ENCODE measurements at regions not wholly inside any gene's neighbourhood (a gene's known extent, or its start where the extent isn't known, plus 50 kb on each side); places are given as distances from the start of the nearest gene placed in this dataset.
A peak's percentile ranks its signal among the peaks of the same experiment; 100 is the strongest.

DNA sequence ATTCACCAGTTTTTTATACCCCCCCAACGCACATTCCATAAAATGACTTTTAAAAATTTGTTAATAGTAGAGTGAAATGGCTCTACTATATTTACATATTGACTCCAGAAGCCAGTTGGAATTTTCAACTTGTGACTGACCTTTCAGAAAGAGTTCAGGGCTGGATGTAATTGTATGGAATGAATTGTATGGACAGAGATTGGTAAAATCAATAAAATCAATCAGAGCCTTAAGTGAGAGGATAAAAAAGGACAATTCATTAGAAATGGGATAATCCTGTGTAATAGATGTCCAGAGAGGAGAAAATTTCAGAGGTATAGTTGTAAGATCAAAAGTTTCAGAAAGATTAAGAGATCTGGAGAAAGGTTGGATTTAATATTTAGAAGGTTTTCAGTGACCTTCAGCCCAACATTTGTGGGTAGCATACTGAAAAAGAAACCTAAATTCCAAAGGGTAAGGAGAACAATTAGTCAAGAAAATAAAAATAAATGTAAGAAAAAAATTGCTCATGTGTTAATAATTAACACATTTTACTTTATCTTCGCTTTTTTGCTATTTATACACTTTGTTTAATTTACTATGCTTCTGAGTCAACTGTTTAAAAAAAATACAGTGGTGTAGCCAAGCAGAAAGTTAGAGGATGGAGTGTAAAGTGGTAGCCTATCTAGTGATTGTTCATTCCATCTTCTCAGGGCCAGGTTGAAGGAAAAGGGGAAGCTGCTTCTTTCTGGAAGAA is 385.4 kb upstream of the TMEFF2 start:
- Histone ChIP-seq H3K79me2 (ENCODE audit: insufficient read depth, low read length) (no peaks in the 10 kb centered on the region), H3K9ac (ENCODE audit: insufficient read depth, low read depth, low read length) (no peak overlapping the region), H3K4me1 (ENCODE audit: insufficient read depth, low read length) (peaks cover 9% of the 10 kb centered on the region; the same call in 1 of the 2 replicates), H3K27ac (ENCODE audit: extremely low read length, insufficient read depth, low read length) (no peak overlapping the region), H3K4me3 (replicated peaks in 1 of 3; ENCODE audit: insufficient read depth in 1 of 3, low read depth in 2 of 3, low read length in 3 of 3) (no peak overlapping the region), H3K9me3 (ENCODE audit: low read length) (no peaks in the 10 kb centered on the region), H3K36me3 (replicated peaks in 1 of 2; ENCODE audit: control insufficient read depth in 1 of 2, insufficient read depth in 2 of 2, low read length in 2 of 2) (no peaks in the 10 kb centered on the region), H3K27me3 (ENCODE audit: control insufficient read depth in 1 of 2, insufficient read depth in 2 of 2, low read length in 2 of 2) (no peaks in the 10 kb centered on the region), H2AFZ (ENCODE audit: low read length) (no peak overlapping the region), H3K4me2 (ENCODE audit: low read depth, low read length) (no peak overlapping the region), H4K20me1 (ENCODE audit: insufficient read depth, low read length) (no peaks in the 10 kb centered on the region)
- intact Hi-C loops (cut with micrococcal nuclease; ENCODE audit: unreplicated experiment), result no loop called here
- BruUV-seq (replicated peaks), result no TSS peak
- POLR2A ChIA-PET, result no interaction called here
- 0% methylated on average over 2 of the region's 2 CpGs for WGBS (ENCODE audit: low lambda C conversion rate)
- CTCF ChIA-PET (ENCODE audit: low intra/inter-chr PET ratio, low total read pairs), result no interaction called here
- FAIRE-seq, result no peak
- no peak for ATAC-seq
- TF ChIP-seq ONECUT2 (CRISPR knock-in tag; IDR thresholded peaks at IDR 0.05) (peak; percentile 53; the same call in 1 of the 2 replicates), RARA (CRISPR knock-in tag; IDR thresholded peaks at IDR 0.05) (0 out of 2 replicates have a peak, but pooled peaks have one; percentile 10), CREM (IDR thresholded peaks at IDR 0.05) (no peak), CREM (CRISPR knock-in tag; IDR thresholded peaks at IDR 0.05) (no peak), KAT2B (IDR thresholded peaks at IDR 0.05; ENCODE audit: borderline replicate concordance, low read depth, low read length) (peak; percentile 96)
- in situ Hi-C loops (cut with HindIII; ENCODE audit: extremely low pct_ligation_motif_present, low pct_unique_long_range_greater_than_20kb), result no loop called here
- no peak for DNase-seq (ENCODE audit: low spot score)

DNA sequence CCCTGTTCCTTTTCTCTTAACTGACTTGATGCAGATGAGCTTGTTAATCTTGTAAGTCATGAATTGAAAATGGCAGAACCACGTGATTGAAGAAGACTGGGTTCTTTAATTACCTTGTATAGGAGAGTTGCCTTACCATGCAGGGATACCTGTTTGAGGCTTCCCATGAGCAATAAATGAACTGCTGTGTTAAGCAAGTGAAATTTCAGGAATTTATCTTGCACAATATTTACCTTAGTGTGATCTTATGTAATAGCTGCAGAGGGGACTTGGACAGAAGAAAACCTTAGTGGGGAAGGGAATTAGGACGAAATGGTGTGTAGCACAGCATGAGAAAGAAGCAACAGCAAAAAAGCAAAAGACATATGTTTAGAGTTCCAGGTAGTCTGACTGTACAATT is 384.0 kb upstream of the TMEFF2 start:
- ChIA-PET CTCF (ENCODE audit: low intra/inter-chr PET ratio, low total read pairs) (no interaction called here), POLR2A (no interaction called here)
- Histone ChIP-seq H3K36me3 (replicated peaks in 1 of 2; ENCODE audit: control insufficient read depth in 1 of 2, insufficient read depth in 2 of 2, low read length in 2 of 2) (no peaks in the 10 kb centered on the region), H2AFZ (ENCODE audit: low read length) (no peak overlapping the region), H3K4me2 (ENCODE audit: low read depth, low read length) (no peak overlapping the region), H3K27ac (ENCODE audit: extremely low read length, insufficient read depth, low read length) (no peak overlapping the region), H3K4me3 (replicated peaks in 1 of 3; ENCODE audit: insufficient read depth in 1 of 3, low read depth in 2 of 3, low read length in 3 of 3) (no peak overlapping the region), H3K27me3 (ENCODE audit: control insufficient read depth in 1 of 2, insufficient read depth in 2 of 2, low read length in 2 of 2) (no peaks in the 10 kb centered on the region), H3K79me2 (ENCODE audit: insufficient read depth, low read length) (no peaks in the 10 kb centered on the region), H3K9ac (ENCODE audit: insufficient read depth, low read depth, low read length) (no peak overlapping the region), H3K9me3 (ENCODE audit: low read length) (no peaks in the 10 kb centered on the region), H4K20me1 (ENCODE audit: insufficient read depth, low read length) (no peaks in the 10 kb centered on the region), H3K4me1 (ENCODE audit: insufficient read depth, low read length) (peaks cover 9% of the 10 kb centered on the region; the same call in 1 of the 2 replicates)
- FAIRE-seq (no peak), ATAC-seq (peak; percentile 80), DNase-seq (ENCODE audit: low spot score) (peak; percentile 52)
- in situ Hi-C loops (cut with HindIII; ENCODE audit: extremely low pct_ligation_motif_present, low pct_unique_long_range_greater_than_20kb), result no loop called here
- BruUV-seq (replicated peaks), result no TSS peak
- WGBS (ENCODE audit: low lambda C conversion rate), result 0% methylated on average over 2 of the region's 2 CpGs
- intact Hi-C loops (cut with micrococcal nuclease; ENCODE audit: unreplicated experiment), result no loop called here
- TF ChIP-seq SRSF1 (optimal IDR thresholded peaks at IDR 0.05; ENCODE audit: low read depth, low read length) (no peak), ZNF543 (CRISPR knock-in tag; IDR thresholded peaks at IDR 0.05) (no peak), ZBTB1 (CRISPR knock-in tag; IDR thresholded peaks at IDR 0.05; ENCODE audit: borderline replicate concordance) (no peak), ZNF296 (CRISPR knock-in tag; conservative IDR thresholded peaks at IDR 0.05) (no peak), EP300 (IDR thresholded peaks at IDR 0.05; ENCODE audit: low read depth in 2 of 2, low read length in 2 of 2) (peak in 1 of 2 experiments; percentile 41; a peak in 1 of 4 replicates), EP300 (CRISPR knock-in tag; IDR thresholded peaks at IDR 0.05; ENCODE audit: borderline replicate concordance) (no peak), PPARG (CRISPR knock-in tag; conservative IDR thresholded peaks at IDR 0.05) (no peak), HMG20A (CRISPR knock-in tag; IDR thresholded peaks at IDR 0.05; ENCODE audit: borderline replicate concordance) (peak; percentile 59; the same call in 1 of the 2 replicates), FOXK2 (IDR thresholded peaks at IDR 0.05) (no peak), ZFX (CRISPR knock-in tag; IDR thresholded peaks at IDR 0.05; ENCODE audit: low read depth) (no peak), SALL1 (CRISPR knock-in tag; IDR thresholded peaks at IDR 0.05) (no peak; the same call in 1 of the 2 replicates)
- TF ChIP-seq, protein P1, sequence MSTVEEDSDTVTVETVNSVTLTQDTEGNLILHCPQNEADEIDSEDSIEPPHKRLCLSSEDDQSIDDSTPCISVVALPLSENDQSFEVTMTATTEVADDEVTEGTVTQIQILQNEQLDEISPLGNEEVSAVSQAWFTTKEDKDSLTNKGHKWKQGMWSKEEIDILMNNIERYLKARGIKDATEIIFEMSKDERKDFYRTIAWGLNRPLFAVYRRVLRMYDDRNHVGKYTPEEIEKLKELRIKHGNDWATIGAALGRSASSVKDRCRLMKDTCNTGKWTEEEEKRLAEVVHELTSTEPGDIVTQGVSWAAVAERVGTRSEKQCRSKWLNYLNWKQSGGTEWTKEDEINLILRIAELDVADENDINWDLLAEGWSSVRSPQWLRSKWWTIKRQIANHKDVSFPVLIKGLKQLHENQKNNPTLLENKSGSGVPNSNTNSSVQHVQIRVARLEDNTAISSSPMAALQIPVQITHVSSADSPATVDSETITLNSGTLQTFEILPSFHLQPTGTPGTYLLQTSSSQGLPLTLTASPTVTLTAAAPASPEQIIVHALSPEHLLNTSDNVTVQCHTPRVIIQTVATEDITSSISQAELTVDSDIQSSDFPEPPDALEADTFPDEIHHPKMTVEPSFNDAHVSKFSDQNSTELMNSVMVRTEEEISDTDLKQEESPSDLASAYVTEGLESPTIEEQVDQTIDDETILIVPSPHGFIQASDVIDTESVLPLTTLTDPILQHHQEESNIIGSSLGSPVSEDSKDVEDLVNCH (CRISPR knock-in tag; IDR thresholded peaks at IDR 0.05), result no peak
- TF ChIP-seq, protein P2, sequence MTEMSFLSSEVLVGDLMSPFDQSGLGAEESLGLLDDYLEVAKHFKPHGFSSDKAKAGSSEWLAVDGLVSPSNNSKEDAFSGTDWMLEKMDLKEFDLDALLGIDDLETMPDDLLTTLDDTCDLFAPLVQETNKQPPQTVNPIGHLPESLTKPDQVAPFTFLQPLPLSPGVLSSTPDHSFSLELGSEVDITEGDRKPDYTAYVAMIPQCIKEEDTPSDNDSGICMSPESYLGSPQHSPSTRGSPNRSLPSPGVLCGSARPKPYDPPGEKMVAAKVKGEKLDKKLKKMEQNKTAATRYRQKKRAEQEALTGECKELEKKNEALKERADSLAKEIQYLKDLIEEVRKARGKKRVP (CRISPR knock-in tag; IDR thresholded peaks at IDR 0.05), result peak in 1 of 2 experiments; percentile 73; a peak in 2 of 4 replicates
